ENCODE measurements at regions not wholly inside any gene's neighbourhood (a gene's known extent, or its start where the extent isn't known, plus 50 kb on each side); places are given as distances from the start of the nearest gene placed in this dataset.

- no peaks in the 10 kb centered on the region for H3K27me3 ChIP-seq (ENCODE audit: control insufficient read depth, insufficient read depth, low read length)
- H3K4me1 ChIP-seq (ENCODE audit: control insufficient read depth, insufficient read depth, low read length): no peaks in the 10 kb centered on the region
- no peaks in the 10 kb centered on the region for H3K9me3 ChIP-seq (ENCODE audit: control insufficient read depth, insufficient read depth, low read length)
- no peaks in the 10 kb centered on the region for H3K36me3 ChIP-seq (ENCODE audit: control insufficient read depth, insufficient read depth, low read length)
- no peak overlapping the region for H3K27ac ChIP-seq (ENCODE audit: low read length)
- no peak overlapping the region for H3K4me3 ChIP-seq (ENCODE audit: low read length)
- whole genome bisulfite sequencing (ENCODE audit: insufficient coverage, insufficient read length): no CpG with 5 or more reads among the region's 6 CpGs
- DNase-seq (ENCODE audit: low read depth, low spot score): no peak
These were observed 130.7 kb downstream of the RNASET2 start for GRCh38 chr6:166825553-166826145.

- Histone ChIP-seq H3K36me3 (ENCODE audit: control insufficient read depth, insufficient read depth, low read length) (no peaks in the 10 kb centered on the region), H3K27ac (ENCODE audit: low read length) (no peak overlapping the region), H3K4me3 (ENCODE audit: low read length) (no peak overlapping the region), H3K27me3 (ENCODE audit: control insufficient read depth, insufficient read depth, low read length) (no peaks in the 10 kb centered on the region), H3K4me1 (ENCODE audit: control insufficient read depth, insufficient read depth, low read length) (no peaks in the 10 kb centered on the region), H3K9me3 (ENCODE audit: control insufficient read depth, insufficient read depth, low read length) (no peaks in the 10 kb centered on the region)
- no CpG with 5 or more reads among the region's 10 CpGs for WGBS (ENCODE audit: insufficient coverage, insufficient read length)
- no peak for DNase-seq (ENCODE audit: low read depth, low spot score)
These were observed 131.5 kb downstream of the RNASET2 start for GRCh38 chr6:166824880-166825250.

GRCh38 chr6:166824146-166824879 lies 132.0 kb downstream of the RNASET2 start:
- Histone ChIP-seq H3K27ac (ENCODE audit: low read length) (no peak overlapping the region), H3K36me3 (ENCODE audit: control insufficient read depth, insufficient read depth, low read length) (no peaks in the 10 kb centered on the region), H3K4me1 (ENCODE audit: control insufficient read depth, insufficient read depth, low read length) (no peaks in the 10 kb centered on the region), H3K9me3 (ENCODE audit: control insufficient read depth, insufficient read depth, low read length) (no peaks in the 10 kb centered on the region), H3K4me3 (ENCODE audit: low read length) (no peak overlapping the region), H3K27me3 (ENCODE audit: control insufficient read depth, insufficient read depth, low read length) (no peaks in the 10 kb centered on the region)
- WGBS (ENCODE audit: insufficient coverage, insufficient read length): no CpG with 5 or more reads among the region's 10 CpGs
- DNase-seq (ENCODE audit: low read depth, low spot score): no peak

- Histone ChIP-seq H3K27me3 (ENCODE audit: control insufficient read depth, insufficient read depth, low read length) (no peaks in the 10 kb centered on the region), H3K4me1 (ENCODE audit: control insufficient read depth, insufficient read depth, low read length) (no peaks in the 10 kb centered on the region), H3K4me3 (ENCODE audit: low read length) (no peak overlapping the region), H3K27ac (ENCODE audit: low read length) (no peak overlapping the region), H3K36me3 (ENCODE audit: control insufficient read depth, insufficient read depth, low read length) (no peaks in the 10 kb centered on the region), H3K9me3 (ENCODE audit: control insufficient read depth, insufficient read depth, low read length) (no peaks in the 10 kb centered on the region)
- WGBS (ENCODE audit: insufficient coverage, insufficient read length): no CpG with 5 or more reads among the region's 1 CpG
- no peak for DNase-seq (ENCODE audit: low read depth, low spot score)
These were observed 133.7 kb downstream of the RNASET2 start for GRCh38 chr6:166822609-166823008.

GRCh38 chr6:166820483-166820882 lies 135.9 kb downstream of the RNASET2 start:
- no peaks in the 10 kb centered on the region for H3K36me3 ChIP-seq (ENCODE audit: control insufficient read depth, insufficient read depth, low read length)
- H3K9me3 ChIP-seq (ENCODE audit: control insufficient read depth, insufficient read depth, low read length): no peaks in the 10 kb centered on the region
- no peak for DNase-seq (ENCODE audit: low read depth, low spot score)
- WGBS (ENCODE audit: insufficient coverage, insufficient read length): 100% methylated on average over 1 of the region's 1 CpG
- H3K4me3 ChIP-seq (ENCODE audit: low read length): no peak overlapping the region
- H3K27me3 ChIP-seq (ENCODE audit: control insufficient read depth, insufficient read depth, low read length): no peaks in the 10 kb centered on the region
- no peak overlapping the region for H3K27ac ChIP-seq (ENCODE audit: low read length)
- H3K4me1 ChIP-seq (ENCODE audit: control insufficient read depth, insufficient read depth, low read length): no peaks in the 10 kb centered on the region

- H3K27me3 ChIP-seq (ENCODE audit: control insufficient read depth, insufficient read depth, low read length): no peaks in the 10 kb centered on the region
- no peaks in the 10 kb centered on the region for H3K36me3 ChIP-seq (ENCODE audit: control insufficient read depth, insufficient read depth, low read length)
- H3K9me3 ChIP-seq (ENCODE audit: control insufficient read depth, insufficient read depth, low read length): no peaks in the 10 kb centered on the region
- no peak overlapping the region for H3K4me3 ChIP-seq (ENCODE audit: low read length)
- no peaks in the 10 kb centered on the region for H3K4me1 ChIP-seq (ENCODE audit: control insufficient read depth, insufficient read depth, low read length)
- no peak for DNase-seq (ENCODE audit: low read depth, low spot score)
- WGBS (ENCODE audit: insufficient coverage, insufficient read length): no CpG with 5 or more reads among the region's 1 CpG
- no peak overlapping the region for H3K27ac ChIP-seq (ENCODE audit: low read length)
These were observed 136.3 kb downstream of the RNASET2 start for GRCh38 chr6:166820070-166820469.

GRCh38 chr6:166815629-166816028 lies 140.7 kb downstream of the RNASET2 start:
- H3K27me3 ChIP-seq (ENCODE audit: control insufficient read depth, insufficient read depth, low read length): no peaks in the 10 kb centered on the region
- DNase-seq (ENCODE audit: low read depth, low spot score): no peak

GRCh38 chr6:166814390-166814789 lies 142.0 kb downstream of the RNASET2 start:
- H3K27ac ChIP-seq (ENCODE audit: low read length): no peak overlapping the region
- H3K4me3 ChIP-seq (ENCODE audit: low read length): no peak overlapping the region
- H3K4me1 ChIP-seq (ENCODE audit: control insufficient read depth, insufficient read depth, low read length): no peaks in the 10 kb centered on the region
- H3K36me3 ChIP-seq (ENCODE audit: control insufficient read depth, insufficient read depth, low read length): no peaks in the 10 kb centered on the region
- no peak for DNase-seq (ENCODE audit: low read depth, low spot score)
- no peaks in the 10 kb centered on the region for H3K27me3 ChIP-seq (ENCODE audit: control insufficient read depth, insufficient read depth, low read length)
- H3K9me3 ChIP-seq (ENCODE audit: control insufficient read depth, insufficient read depth, low read length): no peaks in the 10 kb centered on the region
- whole genome bisulfite sequencing (ENCODE audit: insufficient coverage, insufficient read length): no CpG with 5 or more reads among the region's 7 CpGs

More at GRCh38 chr6:166815629-166816028, 140.7 kb downstream of the RNASET2 start:
- H3K27ac ChIP-seq (ENCODE audit: low read length): no peak overlapping the region
- no peaks in the 10 kb centered on the region for H3K9me3 ChIP-seq (ENCODE audit: control insufficient read depth, insufficient read depth, low read length)
- H3K36me3 ChIP-seq (ENCODE audit: control insufficient read depth, insufficient read depth, low read length): no peaks in the 10 kb centered on the region
- no peaks in the 10 kb centered on the region for H3K4me1 ChIP-seq (ENCODE audit: control insufficient read depth, insufficient read depth, low read length)
- H3K4me3 ChIP-seq (ENCODE audit: low read length): no peak overlapping the region
- WGBS (ENCODE audit: insufficient coverage, insufficient read length): no CpG with 5 or more reads among the region's 4 CpGs

GRCh38 chr6:166813461-166813860 lies 142.9 kb downstream of the RNASET2 start:
- H3K27me3 ChIP-seq (ENCODE audit: control insufficient read depth, insufficient read depth, low read length): no peaks in the 10 kb centered on the region
- no peaks in the 10 kb centered on the region for H3K9me3 ChIP-seq (ENCODE audit: control insufficient read depth, insufficient read depth, low read length)
- H3K4me3 ChIP-seq (ENCODE audit: low read length): no peak overlapping the region
- H3K27ac ChIP-seq (ENCODE audit: low read length): no peak overlapping the region
- DNase-seq (ENCODE audit: low read depth, low spot score): no peak
- no peaks in the 10 kb centered on the region for H3K36me3 ChIP-seq (ENCODE audit: control insufficient read depth, insufficient read depth, low read length)
- WGBS (ENCODE audit: insufficient coverage, insufficient read length): no CpG with 5 or more reads among the region's 4 CpGs
- H3K4me1 ChIP-seq (ENCODE audit: control insufficient read depth, insufficient read depth, low read length): no peaks in the 10 kb centered on the region

- H3K4me3 ChIP-seq (ENCODE audit: low read length): no peak overlapping the region
- H3K27me3 ChIP-seq (ENCODE audit: control insufficient read depth, insufficient read depth, low read length): no peaks in the 10 kb centered on the region
- no peak for DNase-seq (ENCODE audit: low read depth, low spot score)
- H3K9me3 ChIP-seq (ENCODE audit: control insufficient read depth, insufficient read depth, low read length): no peaks in the 10 kb centered on the region; the same call in 1 of the 2 replicates
- no peaks in the 10 kb centered on the region for H3K4me1 ChIP-seq (ENCODE audit: control insufficient read depth, insufficient read depth, low read length)
- WGBS (ENCODE audit: insufficient coverage, insufficient read length): no CpG with 5 or more reads among the region's 6 CpGs
- H3K27ac ChIP-seq (ENCODE audit: low read length): no peak overlapping the region
- no peaks in the 10 kb centered on the region for H3K36me3 ChIP-seq (ENCODE audit: control insufficient read depth, insufficient read depth, low read length)
These were observed 145.5 kb downstream of the RNASET2 start for GRCh38 chr6:166810864-166811263.

- no peak overlapping the region for H3K27ac ChIP-seq (ENCODE audit: low read length)
- H3K4me1 ChIP-seq (ENCODE audit: control insufficient read depth, insufficient read depth, low read length): no peaks in the 10 kb centered on the region
- H3K27me3 ChIP-seq (ENCODE audit: control insufficient read depth, insufficient read depth, low read length): no peaks in the 10 kb centered on the region
- WGBS (ENCODE audit: insufficient coverage, insufficient read length): no CpG with 5 or more reads among the region's 8 CpGs
- H3K4me3 ChIP-seq (ENCODE audit: low read length): no peak overlapping the region
- no peaks in the 10 kb centered on the region; the same call in 1 of the 2 replicates for H3K9me3 ChIP-seq (ENCODE audit: control insufficient read depth, insufficient read depth, low read length)
- DNase-seq (ENCODE audit: low read depth, low spot score): no peak
- H3K36me3 ChIP-seq (ENCODE audit: control insufficient read depth, insufficient read depth, low read length): no peaks in the 10 kb centered on the region
These were observed 146.6 kb downstream of the RNASET2 start for GRCh38 chr6:166809721-166810120.
